ENCODE measurements at regions not wholly inside any gene's neighbourhood (a gene's known extent, or its start where the extent isn't known, plus 50 kb on each side); places are given as distances from the start of the nearest gene placed in this dataset.

DNA sequence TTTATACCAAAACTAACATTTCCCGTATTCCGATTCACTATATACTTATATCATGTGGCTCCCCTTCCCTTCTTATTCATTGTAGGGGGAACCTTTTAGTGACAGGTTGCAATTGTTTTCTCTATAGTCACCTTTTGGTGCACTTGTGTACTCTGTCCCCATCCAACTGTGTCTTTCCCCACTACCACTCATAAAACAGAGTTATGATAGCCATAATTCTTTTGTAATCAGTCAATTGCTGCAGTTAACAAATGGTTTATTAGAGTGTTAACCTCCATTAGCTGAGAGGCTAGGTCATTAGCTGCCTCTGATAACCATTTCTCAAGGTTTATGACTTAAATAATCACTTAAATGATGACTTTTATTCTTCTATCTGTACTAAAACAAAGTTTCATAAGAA lies 338.1 kb upstream of the SEL1L start:
- TF ChIP-seq POLR2AphosphoS5 (IDR thresholded peaks at IDR 0.05; ENCODE audit: borderline replicate concordance, low read depth, low read length), result no peak
- TF ChIP-seq FOXP2 (optimal IDR thresholded peaks at IDR 0.05; ENCODE audit: control extremely low read depth, extremely low read length, insufficient read depth), result no peak
